ENCODE measurements at regions not wholly inside any gene's neighbourhood (a gene's known extent, or its start where the extent isn't known, plus 50 kb on each side); places are given as distances from the start of the nearest gene placed in this dataset.

- no peak for DNase-seq (ENCODE audit: low read depth)
These were observed 223.7 kb upstream of the KIRREL3 start for GRCh38 chr11:127224276-127224675.

GRCh38 chr11:127223633-127224032, 223.1 kb upstream of the KIRREL3 start:
- DNase-seq (ENCODE audit: low read depth) = no peak

GRCh38 chr11:127223026-127223425, 222.5 kb upstream of the KIRREL3 start:
- no peak for DNase-seq (ENCODE audit: low read depth)

- no peak for DNase-seq (ENCODE audit: low read depth)
These were observed 219.1 kb upstream of the KIRREL3 start for GRCh38 chr11:127219704-127220103.

GRCh38 chr11:127218275-127218608, 217.7 kb upstream of the KIRREL3 start:
- DNase-seq (ENCODE audit: low read depth) = no peak

- DNase-seq (ENCODE audit: low read depth) = no peak
These were observed 217.1 kb upstream of the KIRREL3 start for GRCh38 chr11:127217452-127218274.

- DNase-seq (ENCODE audit: low read depth) = no peak
These were observed 205.2 kb upstream of the KIRREL3 start for GRCh38 chr11:127205688-127206217.

- DNase-seq (ENCODE audit: low read depth) = no peak
These were observed 202.9 kb upstream of the KIRREL3 start for GRCh38 chr11:127203490-127203889.

- DNase-seq (ENCODE audit: low read depth) = no peak
These were observed 201.5 kb upstream of the KIRREL3 start for GRCh38 chr11:127202105-127202504.

- no peak for DNase-seq (ENCODE audit: low read depth)
These were observed 198.8 kb upstream of the KIRREL3 start for GRCh38 chr11:127199306-127199801.

GRCh38 chr11:127195501-127196120, 195.0 kb upstream of the KIRREL3 start:
- no peak for DNase-seq (ENCODE audit: low read depth)

GRCh38 chr11:127194521-127194920, 194.0 kb upstream of the KIRREL3 start:
- no peak for DNase-seq (ENCODE audit: low read depth)

GRCh38 chr11:127193950-127194349, 193.4 kb upstream of the KIRREL3 start:
- DNase-seq (ENCODE audit: low read depth) = no peak

GRCh38 chr11:127191689-127192088, 191.1 kb upstream of the KIRREL3 start:
- DNase-seq (ENCODE audit: low read depth) = no peak

- no peak for DNase-seq (ENCODE audit: low read depth)
These were observed 190.7 kb upstream of the KIRREL3 start for GRCh38 chr11:127191261-127191660.

GRCh38 chr11:127182586-127183203, 182.1 kb upstream of the KIRREL3 start:
- no peak for DNase-seq (ENCODE audit: low read depth)

- no peak for DNase-seq (ENCODE audit: low read depth)
These were observed 156.7 kb upstream of the KIRREL3 start for GRCh38 chr11:127157225-127157624.

GRCh38 chr11:127149410-127149809, 148.8 kb upstream of the KIRREL3 start:
- DNase-seq (ENCODE audit: low read depth) = no peak

GRCh38 chr11:127143251-127143650, 142.7 kb upstream of the KIRREL3 start:
- DNase-seq (ENCODE audit: low read depth) = no peak

- no peak for DNase-seq (ENCODE audit: low read depth)
These were observed 138.0 kb upstream of the KIRREL3 start for GRCh38 chr11:127138613-127139012.

GRCh38 chr11:127137771-127138280, 137.3 kb upstream of the KIRREL3 start:
- no peak for DNase-seq (ENCODE audit: low read depth)

GRCh38 chr11:127136438-127136837, 135.9 kb upstream of the KIRREL3 start:
- no peak for DNase-seq (ENCODE audit: low read depth)

- DNase-seq (ENCODE audit: low read depth) = no peak
These were observed 134.7 kb upstream of the KIRREL3 start for GRCh38 chr11:127135256-127135655.
